Suppressor macrophage treated with lipopolysaccharide for 1 hour (primary cell): ENCODE measurements at regions not wholly inside any gene's neighbourhood (a gene's known extent, or its start where the extent isn't known, plus 50 kb on each side); places are given as distances from the start of the nearest gene placed in this dataset.

Source experiments
- DNase-seq, 3 donors: peaks; one replicate each; pipeline ENCODE4 v3.0.0-alpha.2; 2020 to 2022

DNA sequence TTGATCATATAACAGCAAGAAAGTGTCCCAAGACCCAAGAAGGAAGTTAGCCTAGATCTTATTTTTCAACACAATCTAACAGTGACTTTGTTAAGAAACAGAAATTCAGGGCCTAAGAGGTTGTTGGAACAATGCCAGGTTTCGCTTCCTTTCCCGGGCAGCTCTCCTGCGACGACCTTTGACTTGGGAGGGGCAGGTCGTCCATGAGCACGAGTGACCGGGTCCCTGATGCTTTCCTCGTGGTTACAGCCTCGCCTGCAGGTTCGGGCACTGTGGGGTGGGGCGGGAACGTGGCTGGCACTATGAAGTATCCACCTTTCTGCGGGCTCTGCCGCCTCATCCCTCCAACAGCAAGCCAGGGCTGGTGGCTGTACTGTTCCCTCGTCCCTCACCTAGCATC, 90.1 kb upstream of the RGMA start:
- peak; percentile 79 to 86 (median 84) for DNase-seq

DNA sequence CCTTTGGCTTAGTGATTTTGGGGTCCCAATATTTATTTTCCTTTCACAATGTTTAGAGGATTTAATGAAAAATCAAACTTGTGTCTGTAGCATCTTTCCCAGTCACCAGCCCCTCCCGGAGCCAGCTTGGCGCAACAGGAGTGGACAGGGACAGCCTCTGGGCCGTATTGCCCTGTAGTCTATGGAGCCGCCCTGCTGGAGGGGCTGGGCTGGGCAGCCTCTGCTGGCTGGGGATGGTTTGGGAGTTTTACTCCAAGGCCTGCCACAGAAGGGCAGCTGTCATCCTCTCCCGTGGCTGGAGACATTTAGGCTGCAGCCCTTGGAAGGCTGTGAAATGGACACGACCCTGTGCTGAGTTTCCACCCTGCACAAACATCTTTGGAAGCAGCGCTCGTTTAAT, 89.4 kb upstream of the RGMA start:
- DNase-seq: no peak

DNA sequence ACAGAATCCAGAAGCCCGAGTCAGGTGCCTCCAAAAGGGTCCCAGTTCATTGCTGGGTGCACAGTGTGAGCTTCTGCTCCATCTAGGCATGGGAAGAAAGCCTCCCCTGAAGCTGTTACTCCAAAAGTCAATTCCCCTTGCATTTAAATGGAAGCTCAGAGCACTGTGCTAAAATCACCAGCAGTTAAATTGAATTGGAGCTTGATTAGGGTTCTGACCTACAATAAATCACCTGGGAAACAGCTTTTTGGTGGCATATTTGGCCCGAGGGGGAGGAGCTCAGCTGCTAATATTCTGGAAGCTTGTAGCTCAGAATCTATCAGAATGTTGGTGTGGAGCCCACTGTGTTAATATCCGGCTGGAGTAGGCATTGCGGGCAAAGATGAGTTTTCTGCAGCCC, 87.1 kb upstream of the RGMA start:
- DNase-seq: no peak

DNA sequence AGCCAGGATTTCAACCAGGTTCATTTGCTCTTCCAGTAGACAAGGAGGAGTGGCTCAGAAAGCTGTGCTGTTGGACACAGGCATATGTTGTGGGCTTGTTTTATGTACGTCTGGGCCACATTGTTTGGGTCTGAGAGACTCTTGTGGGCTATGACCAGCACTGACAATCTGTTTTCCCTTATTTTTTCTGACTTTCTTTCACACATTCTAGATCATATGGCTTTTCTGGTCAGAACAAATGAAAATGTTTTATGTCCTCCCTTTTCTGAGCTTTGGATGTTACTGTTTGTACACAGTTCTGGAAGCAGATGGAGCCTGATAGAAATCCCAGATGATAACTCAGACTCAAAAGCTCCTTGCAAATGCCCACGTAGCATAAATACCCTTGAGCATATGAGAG, 85.8 kb upstream of the RGMA start:
- DNase-seq: no peak

DNA sequence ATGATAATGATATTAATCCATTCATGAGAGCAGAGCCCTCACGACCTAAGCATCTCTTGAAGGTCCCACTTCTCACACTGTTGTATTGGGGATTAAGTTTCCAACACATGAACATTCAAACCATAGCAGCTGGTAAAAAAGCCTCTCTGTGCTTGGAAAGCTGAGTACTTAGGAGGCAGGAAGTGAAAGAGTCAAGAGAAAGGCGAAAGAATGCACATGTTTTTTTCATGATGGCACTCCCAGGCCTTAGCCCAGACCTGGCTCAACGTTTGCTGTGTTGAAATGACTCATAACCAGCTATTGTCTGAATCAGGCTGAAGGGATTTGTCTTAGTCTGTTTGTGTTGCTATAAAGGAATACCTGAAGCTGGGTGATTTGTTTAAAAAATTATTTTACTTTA, 84.4 kb upstream of the RGMA start:
- no peak for DNase-seq

GRCh38 chr15:93171476-93171875, 82.5 kb upstream of the RGMA start:
- DNase-seq: no peak

DNA sequence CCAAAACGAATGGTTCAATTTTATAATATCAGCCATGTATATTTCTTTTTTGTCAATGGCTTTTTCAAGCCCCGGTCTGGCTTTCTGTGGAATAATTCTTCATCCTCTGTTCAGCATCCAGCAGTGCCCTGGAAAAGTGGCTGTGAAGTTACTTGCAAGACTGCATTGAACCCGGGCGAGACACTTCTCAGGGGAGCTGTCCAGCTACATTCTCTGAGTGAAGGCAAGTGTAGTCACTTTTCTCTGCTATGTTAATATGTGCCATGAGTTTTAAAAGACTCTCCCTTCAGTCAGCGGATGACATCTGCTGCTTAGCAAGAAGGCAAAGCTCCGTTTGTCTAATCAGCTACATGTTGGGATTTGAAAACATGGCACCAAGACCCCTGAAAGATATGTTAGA, 81.3 kb upstream of the RGMA start:
- DNase-seq: no peak

- no peak for DNase-seq
Observed at GRCh38 chr15:93168910-93169309, 79.9 kb upstream of the RGMA start.

GRCh38 chr15:93167291-93167690, 78.3 kb upstream of the RGMA start:
- no peak for DNase-seq

GRCh38 chr15:93166675-93167074, 77.7 kb upstream of the RGMA start:
- DNase-seq: no peak

GRCh38 chr15:93165734-93166470, 76.9 kb upstream of the RGMA start:
- DNase-seq: no peak

- peak; percentile 25 to 60 (median 30) for DNase-seq
Observed at GRCh38 chr15:93164409-93164808, 75.4 kb upstream of the RGMA start.

- no peak for DNase-seq
Observed at GRCh38 chr15:93162560-93162959, 73.5 kb upstream of the RGMA start.

DNA sequence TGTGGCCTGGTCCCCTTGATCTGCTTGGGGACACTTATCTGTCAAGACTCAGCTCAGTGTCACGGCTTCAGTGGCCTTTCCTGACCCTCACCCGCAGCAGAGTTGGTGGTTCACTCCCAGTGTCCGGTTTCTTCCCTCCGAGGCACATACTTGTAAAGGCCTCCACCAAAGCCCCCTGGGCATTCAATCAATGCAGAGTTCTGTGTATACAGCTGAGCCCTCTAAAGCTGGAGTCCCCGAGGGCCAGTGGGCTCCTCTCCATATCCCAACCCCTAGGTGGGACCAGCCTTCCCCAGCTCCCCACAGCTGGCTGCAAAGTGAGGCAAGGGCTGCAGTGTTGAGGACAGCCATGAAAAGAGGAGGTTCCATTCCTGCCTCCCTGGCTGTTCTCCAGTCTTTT, 70.9 kb upstream of the RGMA start:
- no peak for DNase-seq

DNA sequence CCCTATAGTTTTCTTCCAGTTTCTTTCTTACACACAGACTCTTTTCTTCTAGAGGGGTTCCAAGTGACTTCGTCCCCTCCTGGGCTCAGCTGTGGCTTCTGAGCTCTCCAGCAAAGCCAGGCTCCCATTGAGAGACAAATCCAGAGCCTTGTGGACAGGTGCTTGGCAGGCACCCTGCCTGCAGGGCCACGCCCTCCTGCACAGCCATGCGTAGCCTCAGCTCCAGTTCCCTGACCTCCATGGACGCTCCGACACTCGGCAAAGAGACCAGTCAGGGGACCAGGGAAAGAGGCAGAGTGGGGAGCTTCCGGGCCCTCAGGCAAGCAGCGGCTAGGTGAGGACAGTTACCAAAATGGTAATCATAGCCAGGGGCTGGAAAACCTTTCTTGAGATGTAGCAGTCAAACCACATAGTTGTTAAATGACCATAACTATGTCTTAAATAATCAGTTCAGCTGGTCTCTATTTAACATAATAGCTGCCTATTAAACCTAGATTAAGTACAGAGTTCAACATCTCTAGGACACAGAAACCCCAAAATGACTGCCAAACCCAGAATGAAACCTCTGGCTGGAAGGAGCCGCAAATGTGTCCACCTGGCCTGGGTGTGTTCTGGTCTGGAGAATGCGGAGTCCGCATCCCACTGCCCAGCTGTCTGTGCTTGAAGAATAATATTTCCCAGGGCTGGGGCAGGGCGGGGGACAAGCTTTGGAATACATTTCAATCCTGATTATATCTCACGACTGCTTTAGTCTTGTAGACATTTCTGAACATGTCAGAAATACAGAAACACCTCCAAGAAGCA, 69.3 kb upstream of the RGMA start:
- no peak for DNase-seq

DNA sequence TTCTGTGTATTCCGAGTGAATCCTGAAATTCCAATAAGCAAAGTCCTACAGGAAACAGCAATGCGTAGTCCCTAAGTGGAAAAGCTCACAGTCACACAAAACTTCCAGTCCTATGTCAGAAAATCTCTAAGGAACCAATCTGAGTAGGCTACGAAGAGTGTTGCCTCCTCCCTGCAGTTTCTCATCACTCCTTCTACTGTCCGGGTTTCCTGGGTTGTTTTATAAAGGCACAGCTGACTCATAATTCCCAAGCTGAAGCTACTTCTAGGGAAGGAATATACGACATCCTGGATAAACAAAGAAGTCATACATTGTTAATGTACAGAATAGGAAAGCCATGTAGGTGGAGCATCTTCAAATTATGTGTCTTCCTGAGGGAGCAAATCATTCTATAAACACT, 65.7 kb upstream of the RGMA start:
- DNase-seq: no peak

- no peak for DNase-seq
Observed at GRCh38 chr15:93152951-93153350, 63.9 kb upstream of the RGMA start.

DNA sequence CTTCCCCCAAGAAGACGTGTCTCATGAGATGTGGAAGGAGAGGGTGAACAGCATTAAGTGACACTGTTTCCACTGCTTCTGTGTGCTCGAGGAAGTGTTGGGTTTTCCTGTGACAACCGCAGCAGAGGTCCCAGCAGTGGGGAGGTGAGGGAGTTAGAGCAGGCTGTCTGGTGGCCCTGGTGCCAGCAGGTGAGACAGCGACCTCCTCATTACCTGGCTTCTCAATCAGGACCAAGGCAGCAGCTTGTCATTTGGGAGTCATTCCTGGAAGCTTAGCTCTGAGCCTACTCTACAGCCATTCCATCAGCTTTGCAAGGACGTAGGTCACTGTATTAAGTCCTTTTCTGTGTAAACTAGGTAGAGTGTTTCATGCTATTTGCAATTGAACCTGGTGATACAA, 63.3 kb upstream of the RGMA start:
- no peak for DNase-seq

- peak; percentile 48 to 66 (median 64) for DNase-seq
Observed at GRCh38 chr15:93150910-93151881, 62.2 kb upstream of the RGMA start.

DNA sequence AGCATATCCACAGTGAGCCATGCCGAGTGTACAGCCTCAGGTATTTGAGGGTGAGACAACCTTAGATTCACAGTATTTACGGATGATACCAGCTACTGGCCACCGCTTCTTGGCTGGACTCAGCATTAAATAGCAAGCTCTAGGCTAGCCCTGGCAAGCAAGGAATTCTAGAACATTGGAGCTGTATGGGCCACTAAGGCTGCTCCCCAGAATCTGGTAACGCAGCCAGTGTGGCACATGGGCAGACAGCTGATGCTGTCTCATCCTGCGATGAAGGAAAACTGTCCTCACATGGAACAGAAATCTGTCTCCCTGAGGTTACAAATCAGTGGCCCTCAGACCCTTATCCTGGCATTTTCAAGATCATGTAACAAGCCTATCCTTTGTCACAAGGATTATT, 57.6 kb upstream of the RGMA start:
- DNase-seq: no peak

DNA sequence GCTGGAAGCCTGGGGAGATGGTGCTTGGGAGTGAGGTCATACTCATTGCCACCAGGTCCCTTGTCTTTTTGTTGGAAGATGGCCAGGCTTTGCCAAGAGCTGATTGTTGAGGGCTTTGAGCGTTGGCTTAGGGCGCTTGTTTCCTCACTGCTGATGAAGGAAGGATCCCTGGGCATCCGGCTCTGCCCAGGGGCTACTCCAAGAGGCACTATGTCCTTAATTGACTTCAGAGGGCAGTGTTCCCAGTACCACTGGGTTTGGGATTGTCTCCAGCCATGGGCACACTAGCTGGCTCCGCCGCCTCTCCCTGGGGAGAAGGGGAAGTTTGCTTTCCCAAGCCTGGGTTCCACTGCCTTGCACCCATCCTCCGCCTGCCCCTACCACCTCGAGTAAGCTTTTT, 57.2 kb upstream of the RGMA start:
- DNase-seq: no peak

DNA sequence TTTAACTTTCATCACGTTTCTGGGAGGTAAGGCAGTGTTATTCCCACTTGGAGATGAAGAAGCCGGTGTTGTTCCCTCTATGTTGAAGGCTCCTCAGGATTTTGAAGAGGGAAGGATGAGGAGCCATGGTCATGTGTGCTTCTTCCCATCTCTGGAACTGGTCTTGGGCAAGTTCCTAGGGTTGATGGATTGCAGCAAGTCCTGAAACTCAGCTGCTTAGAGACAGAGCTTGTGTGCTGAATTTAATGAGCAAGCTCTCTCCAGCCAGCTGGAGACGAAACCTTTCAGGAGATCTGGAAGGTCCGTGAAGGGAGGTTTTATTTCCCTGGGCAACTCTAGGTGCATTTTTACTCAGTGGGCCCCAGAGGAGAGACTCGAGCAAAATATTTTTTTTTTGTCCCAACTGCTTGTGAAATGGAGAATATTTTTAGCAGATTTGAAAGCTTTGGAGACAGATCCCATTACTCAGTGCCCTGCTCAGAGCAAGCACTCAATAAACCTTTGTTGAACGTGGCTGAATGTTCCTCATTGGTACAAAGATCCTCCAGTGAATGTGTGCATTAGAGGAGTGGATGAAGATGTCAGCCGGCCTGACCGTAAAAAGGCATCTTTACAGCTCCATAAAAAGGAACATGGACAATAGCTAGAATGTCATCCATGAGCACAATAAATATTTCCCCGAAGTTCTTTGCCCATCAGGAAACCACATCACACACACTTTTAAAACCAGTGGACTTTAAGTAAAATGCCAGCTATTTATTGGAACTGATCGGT, 55.6 kb upstream of the RGMA start:
- DNase-seq: no peak

- no peak for DNase-seq
Observed at GRCh38 chr15:93143186-93143585, 54.2 kb upstream of the RGMA start.
